ENCODE measurements at regions not wholly inside any gene's neighbourhood (a gene's known extent, or its start where the extent isn't known, plus 50 kb on each side); places are given as distances from the start of the nearest gene placed in this dataset.

GRCh38 chr5:99191206-99191745 lies 262.5 kb upstream of the CHD1 start:
- TF ChIP-seq POLR2A (IDR thresholded peaks at IDR 0.05; ENCODE audit: low read depth, low read length) = no peak
- TF ChIP-seq POLR2AphosphoS5 (IDR thresholded peaks at IDR 0.05; ENCODE audit: low read depth, low read length) = no peak
